ENCODE measurements at regions not wholly inside any gene's neighbourhood (a gene's known extent, or its start where the extent isn't known, plus 50 kb on each side); places are given as distances from the start of the nearest gene placed in this dataset.

GRCh38 chr11:90908074-90908473 lies 685.2 kb upstream of the CHORDC1 start:
- H3K36me3 ChIP-seq (ENCODE audit: control insufficient read depth in 2 of 2, insufficient read depth in 1 of 2, low read length in 2 of 2) = no peaks in the 10 kb centered on the region
- ChIA-PET POLR2A (no interaction called here), CTCF (no interaction called here)
- H3K9me3 ChIP-seq (ENCODE audit: control insufficient read depth, insufficient read depth, low read depth, low read length) = no peaks in the 10 kb centered on the region
- TF ChIP-seq TRIM28 (IDR thresholded peaks at IDR 0.05; ENCODE audit: borderline replicate concordance, low read length) (no peak), ZFP69B (tag by site-specific recombination; IDR thresholded peaks at IDR 0.05) (no peak), SCRT2 (tag by site-specific recombination; IDR thresholded peaks at IDR 0.05) (no peak), ZFHX2 (tag by site-specific recombination; conservative IDR thresholded peaks at IDR 0.05) (no peak), OVOL3 (tag by site-specific recombination; IDR thresholded peaks at IDR 0.05) (no peak), ELK4 (IDR thresholded peaks at IDR 0.05; ENCODE audit: borderline replicate concordance, low read depth, low read length) (no peak), YY1 (tag by site-specific recombination; IDR thresholded peaks at IDR 0.05) (no peak), PRDM4 (tag by site-specific recombination; IDR thresholded peaks at IDR 0.05) (no peak), KLF1 (tag by site-specific recombination; IDR thresholded peaks at IDR 0.05) (no peak), ZNF221 (tag by site-specific recombination; IDR thresholded peaks at IDR 0.05; ENCODE audit: borderline replicate concordance) (no peak)
- TF ChIP-seq, protein P1, sequence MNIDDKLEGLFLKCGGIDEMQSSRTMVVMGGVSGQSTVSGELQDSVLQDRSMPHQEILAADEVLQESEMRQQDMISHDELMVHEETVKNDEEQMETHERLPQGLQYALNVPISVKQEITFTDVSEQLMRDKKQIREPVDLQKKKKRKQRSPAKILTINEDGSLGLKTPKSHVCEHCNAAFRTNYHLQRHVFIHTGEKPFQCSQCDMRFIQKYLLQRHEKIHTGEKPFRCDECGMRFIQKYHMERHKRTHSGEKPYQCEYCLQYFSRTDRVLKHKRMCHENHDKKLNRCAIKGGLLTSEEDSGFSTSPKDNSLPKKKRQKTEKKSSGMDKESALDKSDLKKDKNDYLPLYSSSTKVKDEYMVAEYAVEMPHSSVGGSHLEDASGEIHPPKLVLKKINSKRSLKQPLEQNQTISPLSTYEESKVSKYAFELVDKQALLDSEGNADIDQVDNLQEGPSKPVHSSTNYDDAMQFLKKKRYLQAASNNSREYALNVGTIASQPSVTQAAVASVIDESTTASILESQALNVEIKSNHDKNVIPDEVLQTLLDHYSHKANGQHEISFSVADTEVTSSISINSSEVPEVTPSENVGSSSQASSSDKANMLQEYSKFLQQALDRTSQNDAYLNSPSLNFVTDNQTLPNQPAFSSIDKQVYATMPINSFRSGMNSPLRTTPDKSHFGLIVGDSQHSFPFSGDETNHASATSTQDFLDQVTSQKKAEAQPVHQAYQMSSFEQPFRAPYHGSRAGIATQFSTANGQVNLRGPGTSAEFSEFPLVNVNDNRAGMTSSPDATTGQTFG (tag by site-specific recombination; IDR thresholded peaks at IDR 0.05; ENCODE audit: borderline replicate concordance) = no peak
- TF ChIP-seq, protein P2, sequence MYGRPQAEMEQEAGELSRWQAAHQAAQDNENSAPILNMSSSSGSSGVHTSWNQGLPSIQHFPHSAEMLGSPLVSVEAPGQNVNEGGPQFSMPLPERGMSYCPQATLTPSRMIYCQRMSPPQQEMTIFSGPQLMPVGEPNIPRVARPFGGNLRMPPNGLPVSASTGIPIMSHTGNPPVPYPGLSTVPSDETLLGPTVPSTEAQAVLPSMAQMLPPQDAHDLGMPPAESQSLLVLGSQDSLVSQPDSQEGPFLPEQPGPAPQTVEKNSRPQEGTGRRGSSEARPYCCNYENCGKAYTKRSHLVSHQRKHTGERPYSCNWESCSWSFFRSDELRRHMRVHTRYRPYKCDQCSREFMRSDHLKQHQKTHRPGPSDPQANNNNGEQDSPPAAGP (tag by site-specific recombination; IDR thresholded peaks at IDR 0.05) = no peak
- TF ChIP-seq, protein P3, sequence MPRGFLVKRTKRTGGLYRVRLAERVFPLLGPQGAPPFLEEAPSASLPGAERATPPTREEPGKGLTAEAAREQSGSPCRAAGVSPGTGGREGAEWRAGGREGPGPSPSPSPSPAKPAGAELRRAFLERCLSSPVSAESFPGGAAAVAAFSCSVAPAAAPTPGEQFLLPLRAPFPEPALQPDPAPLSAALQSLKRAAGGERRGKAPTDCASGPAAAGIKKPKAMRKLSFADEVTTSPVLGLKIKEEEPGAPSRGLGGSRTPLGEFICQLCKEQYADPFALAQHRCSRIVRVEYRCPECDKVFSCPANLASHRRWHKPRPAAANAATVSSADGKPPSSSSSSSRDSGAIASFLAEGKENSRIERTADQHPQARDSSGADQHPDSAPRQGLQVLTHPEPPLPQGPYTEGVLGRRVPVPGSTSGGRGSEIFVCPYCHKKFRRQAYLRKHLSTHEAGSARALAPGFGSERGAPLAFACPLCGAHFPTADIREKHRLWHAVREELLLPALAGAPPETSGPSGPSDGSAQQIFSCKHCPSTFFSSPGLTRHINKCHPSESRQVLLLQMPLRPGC (tag by site-specific recombination; IDR thresholded peaks at IDR 0.05) = no peak
- no peak overlapping the region for H3K4me3 ChIP-seq (ENCODE audit: low read depth, low read length)
- no peak overlapping the region for H3K27ac ChIP-seq (ENCODE audit: extremely low read depth, low read depth, low read length)
- no peaks in the 10 kb centered on the region for H3K4me1 ChIP-seq (ENCODE audit: control insufficient read depth, insufficient read depth, low read length)

DNA sequence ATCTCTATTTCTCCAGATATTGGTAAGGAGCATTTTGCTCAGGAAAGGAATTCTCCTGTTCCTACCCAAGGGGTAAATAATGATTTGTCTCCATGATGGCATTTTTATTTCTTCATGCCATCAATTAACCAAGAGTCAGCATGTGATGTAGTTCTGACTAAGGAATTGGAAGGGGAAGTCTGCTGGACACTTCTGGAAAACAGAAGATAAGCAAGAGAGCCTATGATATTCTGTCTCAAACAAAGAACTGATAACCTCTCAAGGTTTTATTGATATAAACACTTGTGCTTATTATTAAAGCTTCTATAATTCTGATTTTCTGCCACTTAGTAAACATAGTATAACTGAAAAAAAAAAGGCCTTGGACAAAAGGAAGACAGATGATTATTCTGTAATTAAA lies 673.0 kb upstream of the CHORDC1 start:
- no peaks in the 10 kb centered on the region for H3K9me3 ChIP-seq (ENCODE audit: control insufficient read depth, insufficient read depth, low read depth, low read length)
- H3K4me3 ChIP-seq (ENCODE audit: low read depth, low read length) = no peak overlapping the region
- POLR2A ChIA-PET = no interaction called here
- H3K4me1 ChIP-seq (ENCODE audit: control insufficient read depth, insufficient read depth, low read length) = no peaks in the 10 kb centered on the region
- CTCF ChIA-PET = no interaction called here
- TF ChIP-seq ZXDB (tag by site-specific recombination; IDR thresholded peaks at IDR 0.05) (no peak), TSHZ1 (tag by site-specific recombination; IDR thresholded peaks at IDR 0.05; ENCODE audit: borderline replicate concordance) (no peak), PBX3 (CRISPR knock-in tag; IDR thresholded peaks at IDR 0.05) (no peak), ZBTB10 (tag by site-specific recombination; IDR thresholded peaks at IDR 0.05) (no peak), ZNF629 (tag by site-specific recombination; IDR thresholded peaks at IDR 0.05) (no peak)
- no peaks in the 10 kb centered on the region for H3K36me3 ChIP-seq (ENCODE audit: control insufficient read depth in 2 of 2, insufficient read depth in 1 of 2, low read length in 2 of 2)
- no peak overlapping the region for H3K27ac ChIP-seq (ENCODE audit: extremely low read depth, low read depth, low read length)
